Panc1 (cell line): ENCODE measurements at regions not wholly inside any gene's neighbourhood (a gene's known extent, or its start where the extent isn't known, plus 50 kb on each side); places are given as distances from the start of the nearest gene placed in this dataset.

Source experiments
- ATAC-seq: fragments of 200-7000 bp; cut with Tn5 transposase; 2 replicates; pipeline ENCODE4 v1.9.1; 2020; ENCODE audit warnings: mild to moderate bottlenecking, moderate library complexity
- BruUV-seq: library from RNA; stranded (reverse); fragments of 400-500 nt; replicated peaks from 2 replicates; lab custom pipeline; 2021; lab: Mats Ljungman, UMichigan
- CTCF ChIA-PET: fragments of 300-600 bp; sonication (Branson Sonifier 250); formaldehyde crosslinking; loops from one replicate; lab custom pipeline; 2022; ENCODE audit warnings: antibody characterized with exemption; lab: Charles Lee
- POLR2A ChIA-PET: fragments of 300-600 bp; sonication (Branson Sonifier 250); formaldehyde crosslinking; loops from one replicate; lab custom pipeline; 2022; ENCODE audit warnings: antibody characterized with exemption; lab: Charles Lee
- DNase-seq: peaks from one replicate; pipeline ENCODE4 v3.0.0-alpha.2; 2010; ENCODE audit warnings: low read depth, low spot score
- H3K27ac ChIP-seq: 2 replicates; pipeline ENCODE4 v1.5.1; 2011; ENCODE audit warnings: mild to moderate bottlenecking, low read length, inconsistent platforms
- H3K27me3 ChIP-seq: fragments of 200-500 bp; sonication (Bioruptor generic); 2 replicates; pipeline ENCODE4 v1.6.0; 2014; ENCODE audit warnings: low read length, inconsistent platforms; ENCODE audit not compliant: control insufficient read depth, insufficient read depth
- H3K36me3 ChIP-seq: fragments of 200-500 bp; sonication (Bioruptor generic); 2 replicates; pipeline ENCODE4 v1.5.1; 2014; ENCODE audit warnings: inconsistent platforms, mild to moderate bottlenecking, low read length, moderate library complexity; ENCODE audit not compliant: control insufficient read depth, insufficient read depth
- H3K4me1 ChIP-seq: 2 replicates; pipeline ENCODE4 v1.5.1; 2011; ENCODE audit warnings: inconsistent platforms, mild to moderate bottlenecking, low read length, moderate library complexity; ENCODE audit not compliant: control insufficient read depth, insufficient read depth
- H3K4me3 ChIP-seq, 2 experiments: 2 replicates each; pipeline ENCODE4 v1.5.1; 2011 to 2012; ENCODE audit warnings: low read depth in 2 of 2, low read length in 2 of 2, mild to moderate bottlenecking in 2 of 2, inconsistent platforms in 1 of 2, moderate library complexity in 1 of 2
- H3K9me3 ChIP-seq: fragments of 200-500 bp; sonication (Bioruptor generic); 2 replicates; pipeline ENCODE4 v1.5.1; 2014; ENCODE audit warnings: low read depth, mild to moderate bottlenecking, inconsistent platforms, low read length, moderate library complexity; ENCODE audit not compliant: control insufficient read depth, insufficient read depth
- POLR2AphosphoS5 ChIP-seq: IDR thresholded peaks from 2 replicates; pipeline ENCODE4 v1.6.1; 2012; ENCODE audit warnings: mild to moderate bottlenecking, low read depth, low read length, moderate library complexity
- SIN3A ChIP-seq: IDR thresholded peaks from 2 replicates; pipeline ENCODE4 v1.6.1; 2012; ENCODE audit warnings: low read depth, mild to moderate bottlenecking, low read length, moderate library complexity, borderline replicate concordance; ENCODE audit not compliant: insufficient read depth
- TCF7L2 ChIP-seq: IDR thresholded peaks from 2 replicates; pipeline ENCODE4 v1.6.1; 2011; ENCODE audit warnings: mild to moderate bottlenecking, low read depth, low read length, inconsistent platforms
- in situ Hi-C: cut with HindIII; loops from 2 replicates; pipeline ENCODE4 v1.10.0; 2016; ENCODE audit warnings: low sequenced_read_pairs, low pct_unique_long_range_greater_than_20kb
- intact Hi-C: fragments of 100-400 bp; cut with micrococcal nuclease; formaldehyde crosslinking; loops from one replicate; pipeline ENCODE4 v1.10.0; 2022; ENCODE audit not compliant: unreplicated experiment
- TF ChIP-seq, protein P1 (sequence below): fragments of 450-650 bp; IDR thresholded peaks from 2 replicates; pipeline ENCODE4 v1.5.1; 2017; ENCODE audit warnings: mild to moderate bottlenecking
- TF ChIP-seq, protein P2 (sequence below), 2 experiments: IDR thresholded peaks; 2 replicates each; pipeline ENCODE4 v1.6.1; 2011 to 2012; ENCODE audit warnings: low read depth in 2 of 2, control low read depth in 1 of 2, low read length in 1 of 2, mild to moderate bottlenecking in 1 of 2, moderate library complexity in 1 of 2; ENCODE audit not compliant: insufficient read depth in 1 of 2

DNA sequence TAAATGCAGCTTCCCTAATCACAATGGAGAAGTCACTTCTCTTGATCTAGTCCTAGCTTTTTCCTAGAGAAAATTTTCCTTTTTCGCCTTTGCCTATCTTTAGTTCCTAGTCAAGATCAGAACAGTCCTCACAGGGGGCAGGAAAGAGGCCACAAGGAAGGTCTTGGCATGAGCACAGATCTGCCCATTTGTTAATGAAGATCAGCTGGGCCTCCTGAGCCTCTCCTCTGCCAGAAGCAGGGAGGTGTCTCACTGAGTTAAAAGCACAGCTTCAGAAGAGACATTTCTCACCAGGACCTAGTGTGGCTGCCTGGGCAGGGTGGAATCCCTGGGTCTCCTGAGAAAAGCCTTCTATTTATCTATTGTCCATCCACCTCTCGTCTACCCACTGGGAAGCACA is 357.8 kb downstream of the TMEM38B start:
- ATAC-seq, result no peak
- Histone ChIP-seq H3K4me3 (no peak overlapping the region), H3K9me3 (no peaks in the 10 kb centered on the region), H3K4me1 (no peaks in the 10 kb centered on the region), H3K27me3 (no peaks in the 10 kb centered on the region), H3K27ac (no peak overlapping the region), H3K36me3 (no peaks in the 10 kb centered on the region)
- intact Hi-C loops, result no loop called here
- TF ChIP-seq, protein P1, sequence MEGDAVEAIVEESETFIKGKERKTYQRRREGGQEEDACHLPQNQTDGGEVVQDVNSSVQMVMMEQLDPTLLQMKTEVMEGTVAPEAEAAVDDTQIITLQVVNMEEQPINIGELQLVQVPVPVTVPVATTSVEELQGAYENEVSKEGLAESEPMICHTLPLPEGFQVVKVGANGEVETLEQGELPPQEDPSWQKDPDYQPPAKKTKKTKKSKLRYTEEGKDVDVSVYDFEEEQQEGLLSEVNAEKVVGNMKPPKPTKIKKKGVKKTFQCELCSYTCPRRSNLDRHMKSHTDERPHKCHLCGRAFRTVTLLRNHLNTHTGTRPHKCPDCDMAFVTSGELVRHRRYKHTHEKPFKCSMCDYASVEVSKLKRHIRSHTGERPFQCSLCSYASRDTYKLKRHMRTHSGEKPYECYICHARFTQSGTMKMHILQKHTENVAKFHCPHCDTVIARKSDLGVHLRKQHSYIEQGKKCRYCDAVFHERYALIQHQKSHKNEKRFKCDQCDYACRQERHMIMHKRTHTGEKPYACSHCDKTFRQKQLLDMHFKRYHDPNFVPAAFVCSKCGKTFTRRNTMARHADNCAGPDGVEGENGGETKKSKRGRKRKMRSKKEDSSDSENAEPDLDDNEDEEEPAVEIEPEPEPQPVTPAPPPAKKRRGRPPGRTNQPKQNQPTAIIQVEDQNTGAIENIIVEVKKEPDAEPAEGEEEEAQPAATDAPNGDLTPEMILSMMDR, result no peak
- no peak for TF ChIP-seq SIN3A
- no peak for TF ChIP-seq TCF7L2
- no peak for TF ChIP-seq POLR2AphosphoS5
- TF ChIP-seq, protein P2, sequence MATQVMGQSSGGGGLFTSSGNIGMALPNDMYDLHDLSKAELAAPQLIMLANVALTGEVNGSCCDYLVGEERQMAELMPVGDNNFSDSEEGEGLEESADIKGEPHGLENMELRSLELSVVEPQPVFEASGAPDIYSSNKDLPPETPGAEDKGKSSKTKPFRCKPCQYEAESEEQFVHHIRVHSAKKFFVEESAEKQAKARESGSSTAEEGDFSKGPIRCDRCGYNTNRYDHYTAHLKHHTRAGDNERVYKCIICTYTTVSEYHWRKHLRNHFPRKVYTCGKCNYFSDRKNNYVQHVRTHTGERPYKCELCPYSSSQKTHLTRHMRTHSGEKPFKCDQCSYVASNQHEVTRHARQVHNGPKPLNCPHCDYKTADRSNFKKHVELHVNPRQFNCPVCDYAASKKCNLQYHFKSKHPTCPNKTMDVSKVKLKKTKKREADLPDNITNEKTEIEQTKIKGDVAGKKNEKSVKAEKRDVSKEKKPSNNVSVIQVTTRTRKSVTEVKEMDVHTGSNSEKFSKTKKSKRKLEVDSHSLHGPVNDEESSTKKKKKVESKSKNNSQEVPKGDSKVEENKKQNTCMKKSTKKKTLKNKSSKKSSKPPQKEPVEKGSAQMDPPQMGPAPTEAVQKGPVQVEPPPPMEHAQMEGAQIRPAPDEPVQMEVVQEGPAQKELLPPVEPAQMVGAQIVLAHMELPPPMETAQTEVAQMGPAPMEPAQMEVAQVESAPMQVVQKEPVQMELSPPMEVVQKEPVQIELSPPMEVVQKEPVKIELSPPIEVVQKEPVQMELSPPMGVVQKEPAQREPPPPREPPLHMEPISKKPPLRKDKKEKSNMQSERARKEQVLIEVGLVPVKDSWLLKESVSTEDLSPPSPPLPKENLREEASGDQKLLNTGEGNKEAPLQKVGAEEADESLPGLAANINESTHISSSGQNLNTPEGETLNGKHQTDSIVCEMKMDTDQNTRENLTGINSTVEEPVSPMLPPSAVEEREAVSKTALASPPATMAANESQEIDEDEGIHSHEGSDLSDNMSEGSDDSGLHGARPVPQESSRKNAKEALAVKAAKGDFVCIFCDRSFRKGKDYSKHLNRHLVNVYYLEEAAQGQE (IDR thresholded peaks at IDR 0.05; ENCODE audit: insufficient read depth in 1 of 2, low read depth in 2 of 2, low read length in 1 of 2), result no peak
- ChIA-PET CTCF (no interaction called here), POLR2A (no interaction called here)
- DNase-seq, result no peak
- in situ Hi-C loops, result no loop called here
- BruUV-seq, result no TSS peak

DNA sequence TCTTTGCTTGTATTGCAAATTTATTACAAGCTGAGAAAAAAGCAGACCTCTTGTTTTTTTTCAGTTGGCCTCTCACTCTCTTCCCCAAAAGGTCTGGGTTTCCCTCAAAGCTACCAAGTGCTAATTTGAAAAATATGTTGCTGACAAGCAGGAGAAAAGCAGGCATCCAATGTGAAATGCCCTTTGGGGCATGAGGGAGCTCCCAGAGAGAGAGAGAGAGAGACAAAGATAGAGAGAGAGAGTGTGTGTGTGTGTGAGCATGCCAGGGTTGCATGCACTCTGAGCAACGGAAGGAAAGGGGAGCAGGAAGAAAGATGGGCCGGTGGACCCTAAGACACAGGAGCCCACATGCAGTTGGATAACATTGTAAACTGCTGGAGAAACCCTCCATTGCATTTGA is 358.4 kb downstream of the TMEM38B start:
- ATAC-seq (no peak), DNase-seq (no peak)
- no peak overlapping the region for H3K27ac ChIP-seq
- no peaks in the 10 kb centered on the region for H3K9me3 ChIP-seq
- H3K4me3 ChIP-seq, result no peak overlapping the region
- no TSS peak for BruUV-seq
- ChIA-PET POLR2A (no interaction called here), CTCF (no interaction called here)
- no peaks in the 10 kb centered on the region for H3K4me1 ChIP-seq
- H3K36me3 ChIP-seq, result no peaks in the 10 kb centered on the region
- TF ChIP-seq, protein P2 (IDR thresholded peaks at IDR 0.05; ENCODE audit: insufficient read depth in 1 of 2, low read depth in 2 of 2, low read length in 1 of 2), result no peak
- TF ChIP-seq, protein P1, result no peak
- TF ChIP-seq SIN3A, result no peak
- TF ChIP-seq POLR2AphosphoS5, result no peak
- TF ChIP-seq TCF7L2, result no peak
- in situ Hi-C loops (no loop called here), intact Hi-C loops (no loop called here)
- H3K27me3 ChIP-seq, result no peaks in the 10 kb centered on the region
